ENCODE measurements at regions not wholly inside any gene's neighbourhood (a gene's known extent, or its start where the extent isn't known, plus 50 kb on each side); places are given as distances from the start of the nearest gene placed in this dataset.

DNA sequence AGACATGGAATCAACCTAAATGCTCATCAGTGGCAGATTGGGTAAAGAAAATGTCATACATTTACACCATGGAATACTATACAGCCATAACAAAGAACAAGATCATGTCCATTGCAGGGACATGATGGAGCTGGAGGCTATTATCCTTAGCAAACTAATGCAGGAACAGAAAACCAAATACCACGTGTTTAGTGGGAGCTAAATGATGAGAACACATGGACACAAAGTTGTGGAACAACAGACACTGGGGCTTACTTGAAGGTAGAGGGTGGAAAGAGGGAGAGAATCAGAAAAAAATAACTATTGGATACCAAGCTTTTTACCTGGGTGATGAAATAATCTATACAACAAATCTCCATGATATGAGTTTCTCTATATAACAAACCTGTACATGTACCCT lies 701.3 kb downstream of the TBC1D32 start:
- DNase-seq (no peak), ATAC-seq (no peak)
- intact Hi-C loops (cut with DNase I) = no loop called here
- H3K27me3 ChIP-seq (ENCODE audit: low read depth) = no peaks in the 10 kb centered on the region
- no peaks in the 10 kb centered on the region for H3K4me1 ChIP-seq
- H3K4me3 ChIP-seq = no peak overlapping the region
- no peaks in the 10 kb centered on the region for H3K36me3 ChIP-seq
- TF ChIP-seq, protein P1, sequence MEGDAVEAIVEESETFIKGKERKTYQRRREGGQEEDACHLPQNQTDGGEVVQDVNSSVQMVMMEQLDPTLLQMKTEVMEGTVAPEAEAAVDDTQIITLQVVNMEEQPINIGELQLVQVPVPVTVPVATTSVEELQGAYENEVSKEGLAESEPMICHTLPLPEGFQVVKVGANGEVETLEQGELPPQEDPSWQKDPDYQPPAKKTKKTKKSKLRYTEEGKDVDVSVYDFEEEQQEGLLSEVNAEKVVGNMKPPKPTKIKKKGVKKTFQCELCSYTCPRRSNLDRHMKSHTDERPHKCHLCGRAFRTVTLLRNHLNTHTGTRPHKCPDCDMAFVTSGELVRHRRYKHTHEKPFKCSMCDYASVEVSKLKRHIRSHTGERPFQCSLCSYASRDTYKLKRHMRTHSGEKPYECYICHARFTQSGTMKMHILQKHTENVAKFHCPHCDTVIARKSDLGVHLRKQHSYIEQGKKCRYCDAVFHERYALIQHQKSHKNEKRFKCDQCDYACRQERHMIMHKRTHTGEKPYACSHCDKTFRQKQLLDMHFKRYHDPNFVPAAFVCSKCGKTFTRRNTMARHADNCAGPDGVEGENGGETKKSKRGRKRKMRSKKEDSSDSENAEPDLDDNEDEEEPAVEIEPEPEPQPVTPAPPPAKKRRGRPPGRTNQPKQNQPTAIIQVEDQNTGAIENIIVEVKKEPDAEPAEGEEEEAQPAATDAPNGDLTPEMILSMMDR (IDR thresholded peaks at IDR 0.05) = no peak
- no peak overlapping the region for H3K27ac ChIP-seq
- H3K9me3 ChIP-seq = no peaks in the 10 kb centered on the region

DNA sequence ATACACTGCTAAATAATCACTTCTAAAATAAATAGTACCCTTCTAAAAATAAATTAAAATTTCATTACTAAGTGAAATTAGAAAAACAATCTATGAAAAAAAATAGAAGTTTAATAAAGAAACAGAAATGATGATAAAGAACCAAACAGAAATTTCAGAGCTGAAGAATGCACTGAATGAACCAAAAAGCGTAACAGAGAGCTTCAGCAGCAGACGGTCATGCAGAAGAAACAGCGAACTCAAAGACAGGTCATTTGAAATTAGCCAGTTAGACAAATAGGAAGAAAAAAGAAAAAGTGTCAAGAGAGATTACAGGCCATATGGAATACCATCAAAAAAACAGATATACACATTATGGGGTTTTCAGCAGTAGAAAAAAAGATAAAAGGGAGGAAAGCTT lies 706.7 kb downstream of the TBC1D32 start:
- Histone ChIP-seq H3K4me1 (no peaks in the 10 kb centered on the region), H3K27me3 (ENCODE audit: low read depth) (no peaks in the 10 kb centered on the region), H3K4me3 (no peak overlapping the region), H3K27ac (no peak overlapping the region), H3K36me3 (no peaks in the 10 kb centered on the region), H3K9me3 (no peaks in the 10 kb centered on the region)
- no peak for DNase-seq
- no peak for ATAC-seq
- intact Hi-C loops (cut with DNase I) = no loop called here
- TF ChIP-seq, protein P1 (IDR thresholded peaks at IDR 0.05) = no peak

DNA sequence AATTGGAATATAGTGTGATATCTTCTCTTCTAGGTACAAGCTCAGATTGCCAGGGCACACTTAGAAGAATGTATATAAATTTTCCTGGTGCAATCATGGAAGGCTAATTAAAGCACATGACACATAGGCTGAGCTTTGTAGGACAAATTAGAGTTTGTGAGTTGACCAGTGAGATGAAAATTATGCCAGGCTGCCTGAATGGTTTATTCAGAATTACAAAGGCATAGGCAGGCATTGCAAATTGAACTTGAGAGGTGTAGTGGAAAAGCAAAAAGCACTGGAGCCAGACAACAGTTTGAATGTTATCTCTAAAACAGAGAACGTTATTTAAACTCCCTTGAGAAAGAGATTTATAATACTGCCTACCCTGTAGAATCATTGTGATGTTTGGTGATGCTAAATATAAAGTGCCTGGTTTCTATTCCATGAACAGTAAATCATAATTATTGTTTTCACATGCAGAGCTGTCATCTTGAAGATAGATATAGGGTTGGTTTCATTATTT lies 712.1 kb downstream of the TBC1D32 start:
- DNase-seq = no peak
- TF ChIP-seq, protein P1 (IDR thresholded peaks at IDR 0.05) = no peak
- Histone ChIP-seq H3K4me3 (no peak overlapping the region), H3K9me3 (no peaks in the 10 kb centered on the region), H3K27ac (no peak overlapping the region), H3K36me3 (no peaks in the 10 kb centered on the region), H3K27me3 (ENCODE audit: low read depth) (no peaks in the 10 kb centered on the region), H3K4me1 (no peaks in the 10 kb centered on the region)
- no peak for ATAC-seq
- intact Hi-C loops (cut with DNase I) = no loop called here

DNA sequence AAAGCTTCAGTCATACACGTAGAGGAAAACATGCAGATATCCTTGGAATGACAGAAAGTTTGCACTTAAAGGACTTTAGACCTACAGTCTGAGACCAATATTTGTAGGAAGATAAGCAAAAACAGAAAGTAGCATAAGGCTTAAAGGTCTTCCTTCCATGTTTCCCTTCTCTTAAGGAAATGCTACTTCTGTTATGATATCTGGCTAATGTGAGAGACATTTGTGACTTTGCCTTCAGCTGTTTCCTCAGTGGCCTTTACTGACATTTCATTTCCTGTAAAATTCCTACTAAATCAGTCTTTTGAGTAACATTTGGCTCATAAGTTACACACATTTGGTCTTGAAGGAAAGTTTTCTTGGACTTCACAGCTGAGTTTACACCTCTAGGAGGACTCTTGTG lies 713.4 kb downstream of the TBC1D32 start:
- TF ChIP-seq, protein P1 (IDR thresholded peaks at IDR 0.05) = no peak
- ATAC-seq = no peak
- Histone ChIP-seq H3K36me3 (no peaks in the 10 kb centered on the region), H3K4me1 (no peaks in the 10 kb centered on the region), H3K4me3 (no peak overlapping the region), H3K9me3 (no peaks in the 10 kb centered on the region), H3K27me3 (ENCODE audit: low read depth) (no peaks in the 10 kb centered on the region), H3K27ac (no peak overlapping the region)
- DNase-seq = no peak
- intact Hi-C loops (cut with DNase I) = no loop called here

DNA sequence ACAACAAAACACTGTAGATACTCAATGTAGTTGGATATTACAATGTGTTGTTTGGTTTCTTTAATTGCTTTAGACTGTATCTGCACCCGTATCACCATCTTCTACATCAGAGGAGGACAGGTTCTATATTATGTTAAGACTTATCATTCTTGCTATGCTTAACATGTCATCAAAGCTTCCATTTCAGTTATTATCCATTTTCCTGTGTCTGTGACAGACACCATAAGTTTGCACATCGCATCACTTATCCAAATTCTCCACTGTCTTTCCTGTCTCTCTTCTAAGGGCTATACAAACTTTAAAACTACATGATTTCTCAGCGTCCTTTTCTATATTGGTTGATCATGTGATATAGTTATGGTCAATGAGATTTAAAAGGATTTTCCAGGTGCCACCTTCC lies 719.0 kb downstream of the TBC1D32 start:
- Histone ChIP-seq H3K4me1 (no peaks in the 10 kb centered on the region), H3K27ac (no peak overlapping the region), H3K27me3 (ENCODE audit: low read depth) (no peaks in the 10 kb centered on the region), H3K4me3 (no peak overlapping the region), H3K36me3 (no peaks in the 10 kb centered on the region), H3K9me3 (no peaks in the 10 kb centered on the region)
- DNase-seq = no peak
- intact Hi-C loops (cut with DNase I) = no loop called here
- no peak for ATAC-seq
- TF ChIP-seq, protein P1 (IDR thresholded peaks at IDR 0.05) = no peak

DNA sequence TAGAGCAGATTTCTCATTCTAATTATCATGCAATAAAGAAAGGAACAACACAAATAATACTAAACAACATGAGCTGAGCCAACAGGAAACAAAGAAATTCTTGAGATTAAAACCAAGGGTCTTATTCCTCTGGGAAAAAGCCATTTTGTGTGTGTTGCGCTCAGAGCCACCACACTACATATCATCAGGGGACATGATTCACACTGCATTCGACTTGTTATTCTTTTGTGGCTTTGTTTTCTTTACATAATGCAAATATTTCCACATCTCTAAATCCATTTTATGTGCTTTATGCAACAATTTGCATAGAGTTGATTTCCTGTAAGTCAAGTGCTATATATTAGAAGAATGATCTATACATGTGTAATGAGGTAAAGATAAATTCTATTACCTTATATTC lies 719.6 kb downstream of the TBC1D32 start:
- Histone ChIP-seq H3K4me1 (no peaks in the 10 kb centered on the region), H3K4me3 (no peak overlapping the region), H3K27ac (no peak overlapping the region), H3K36me3 (no peaks in the 10 kb centered on the region), H3K27me3 (ENCODE audit: low read depth) (no peaks in the 10 kb centered on the region), H3K9me3 (no peaks in the 10 kb centered on the region)
- no peak for ATAC-seq
- DNase-seq = no peak
- TF ChIP-seq, protein P1 (IDR thresholded peaks at IDR 0.05) = no peak
- intact Hi-C loops (cut with DNase I) = no loop called here

Measured in lower lobe of right lung (tissue), 2 donors.